ENCODE measurements at regions not wholly inside any gene's neighbourhood (a gene's known extent, or its start where the extent isn't known, plus 50 kb on each side); places are given as distances from the start of the nearest gene placed in this dataset.

DNA sequence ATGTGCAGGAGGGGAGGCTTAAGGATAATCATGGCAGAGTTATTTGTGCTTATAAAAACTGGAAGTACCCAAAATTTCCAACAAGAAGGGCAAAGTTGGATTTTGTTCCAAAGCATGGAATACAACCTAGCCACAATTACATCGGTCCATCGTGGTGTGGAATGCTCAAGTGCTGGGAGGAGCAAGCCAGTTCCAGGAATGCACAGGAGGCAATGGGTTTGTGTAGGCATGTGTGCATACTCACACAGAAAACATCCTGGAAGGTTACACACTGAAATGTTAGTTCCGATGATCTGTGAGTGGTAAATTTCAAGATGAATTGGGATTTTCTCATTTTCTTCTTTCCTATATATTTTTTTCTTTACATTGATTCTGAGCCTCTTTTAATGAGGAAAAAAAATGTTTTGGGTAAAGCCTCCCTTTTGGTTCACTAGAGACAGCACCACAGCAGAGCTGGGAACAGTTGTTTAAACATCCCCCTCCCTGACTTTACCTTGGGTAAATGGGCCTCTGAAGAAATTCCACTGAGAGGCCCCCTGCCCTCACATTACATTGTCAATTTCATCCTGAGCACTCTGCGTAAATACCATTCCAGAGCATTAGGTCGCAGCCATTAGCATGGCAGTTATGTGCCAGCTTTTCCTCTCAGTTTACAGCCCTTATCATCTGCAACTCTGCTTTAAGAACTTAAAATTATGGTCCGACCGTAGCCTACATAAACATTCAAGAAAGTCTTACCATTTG lies 122.0 kb downstream of the UQCRFS1 start:
- TF ChIP-seq, protein P1, sequence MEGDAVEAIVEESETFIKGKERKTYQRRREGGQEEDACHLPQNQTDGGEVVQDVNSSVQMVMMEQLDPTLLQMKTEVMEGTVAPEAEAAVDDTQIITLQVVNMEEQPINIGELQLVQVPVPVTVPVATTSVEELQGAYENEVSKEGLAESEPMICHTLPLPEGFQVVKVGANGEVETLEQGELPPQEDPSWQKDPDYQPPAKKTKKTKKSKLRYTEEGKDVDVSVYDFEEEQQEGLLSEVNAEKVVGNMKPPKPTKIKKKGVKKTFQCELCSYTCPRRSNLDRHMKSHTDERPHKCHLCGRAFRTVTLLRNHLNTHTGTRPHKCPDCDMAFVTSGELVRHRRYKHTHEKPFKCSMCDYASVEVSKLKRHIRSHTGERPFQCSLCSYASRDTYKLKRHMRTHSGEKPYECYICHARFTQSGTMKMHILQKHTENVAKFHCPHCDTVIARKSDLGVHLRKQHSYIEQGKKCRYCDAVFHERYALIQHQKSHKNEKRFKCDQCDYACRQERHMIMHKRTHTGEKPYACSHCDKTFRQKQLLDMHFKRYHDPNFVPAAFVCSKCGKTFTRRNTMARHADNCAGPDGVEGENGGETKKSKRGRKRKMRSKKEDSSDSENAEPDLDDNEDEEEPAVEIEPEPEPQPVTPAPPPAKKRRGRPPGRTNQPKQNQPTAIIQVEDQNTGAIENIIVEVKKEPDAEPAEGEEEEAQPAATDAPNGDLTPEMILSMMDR (IDR thresholded peaks at IDR 0.05; ENCODE audit: control insufficient read depth, insufficient read depth, low read depth, low read length, missing control alignments): no peak
- H3K4me3 ChIP-seq (ENCODE audit: control insufficient read depth, low read depth, low read length): no peak overlapping the region
- no peak for DNase-seq (ENCODE audit: low read depth)

DNA sequence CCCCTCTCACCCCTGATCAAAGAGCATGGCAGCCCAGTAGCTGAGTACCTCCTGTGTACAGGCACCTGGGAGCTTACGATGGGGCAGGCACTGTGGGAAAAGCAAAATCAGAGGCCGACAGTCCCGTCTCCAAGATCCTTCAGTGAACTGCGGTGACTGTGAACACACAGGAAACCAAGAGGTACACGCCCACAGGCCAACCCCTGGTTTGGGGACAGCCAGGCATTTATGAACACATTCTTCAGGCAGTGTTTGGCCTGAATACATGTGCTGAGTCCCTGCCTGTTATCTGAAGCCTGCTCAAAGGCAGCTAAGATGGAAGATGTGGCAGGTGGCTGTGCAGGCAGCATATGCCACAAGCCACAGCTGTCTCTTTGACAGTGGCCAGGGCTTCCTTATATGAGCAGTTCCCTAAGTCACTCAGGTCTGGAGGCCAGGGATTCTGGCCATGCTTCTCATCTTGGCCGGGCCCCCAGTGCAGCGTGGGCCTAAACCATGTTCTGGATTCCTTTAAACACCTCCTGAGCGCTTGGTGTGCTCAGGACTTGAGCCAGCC lies 123.6 kb downstream of the UQCRFS1 start:
- TF ChIP-seq, protein P1 (IDR thresholded peaks at IDR 0.05; ENCODE audit: control insufficient read depth, insufficient read depth, low read depth, low read length, missing control alignments): no peak
- no peak overlapping the region for H3K4me3 ChIP-seq (ENCODE audit: control insufficient read depth, low read depth, low read length)
- DNase-seq (ENCODE audit: low read depth): no peak

DNA sequence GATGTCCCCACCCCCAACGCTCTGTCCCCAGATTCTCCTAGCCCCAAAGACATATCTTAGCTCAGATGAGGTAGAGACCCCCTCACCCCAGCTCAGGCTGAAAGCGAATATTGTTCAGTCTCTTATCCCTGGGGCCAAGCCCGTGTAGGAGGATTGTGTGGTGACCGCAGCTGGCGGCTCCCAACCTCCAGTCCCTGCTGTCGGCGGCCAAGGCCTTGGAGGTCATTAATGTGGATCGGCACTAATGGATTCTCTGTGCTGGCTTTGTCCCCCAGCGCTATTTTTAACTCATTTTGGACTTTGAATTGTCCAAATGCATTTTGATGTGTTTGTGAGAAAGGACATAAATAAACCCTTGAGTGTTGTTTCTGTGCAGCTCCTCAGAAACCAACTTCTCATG lies 124.2 kb downstream of the UQCRFS1 start:
- H3K4me3 ChIP-seq (ENCODE audit: control insufficient read depth, low read depth, low read length): no peak overlapping the region
- no peak for DNase-seq (ENCODE audit: low read depth)
- TF ChIP-seq, protein P1 (IDR thresholded peaks at IDR 0.05; ENCODE audit: control insufficient read depth, insufficient read depth, low read depth, low read length, missing control alignments): no peak

DNA sequence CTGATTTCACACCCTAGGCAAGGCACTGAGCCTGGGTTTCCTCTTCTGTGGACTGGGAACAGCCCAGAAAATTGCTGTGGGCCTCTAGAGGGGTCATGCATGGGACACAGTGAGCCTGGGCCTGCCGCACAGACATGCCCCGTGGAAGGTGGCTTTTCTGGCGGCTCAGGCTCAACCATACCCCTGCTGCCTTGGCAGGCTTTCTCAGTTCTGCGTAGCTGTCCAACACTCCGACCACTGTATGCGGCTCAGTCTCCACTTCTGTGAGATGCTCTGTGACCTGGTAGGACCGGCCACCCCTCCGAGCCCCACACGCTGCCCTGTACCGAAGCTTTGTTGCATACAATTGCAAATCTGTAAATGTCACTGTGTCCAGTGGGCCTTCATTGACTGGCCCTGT lies 126.3 kb downstream of the UQCRFS1 start:
- TF ChIP-seq, protein P1 (IDR thresholded peaks at IDR 0.05; ENCODE audit: control insufficient read depth, insufficient read depth, low read depth, low read length, missing control alignments): no peak

DNA sequence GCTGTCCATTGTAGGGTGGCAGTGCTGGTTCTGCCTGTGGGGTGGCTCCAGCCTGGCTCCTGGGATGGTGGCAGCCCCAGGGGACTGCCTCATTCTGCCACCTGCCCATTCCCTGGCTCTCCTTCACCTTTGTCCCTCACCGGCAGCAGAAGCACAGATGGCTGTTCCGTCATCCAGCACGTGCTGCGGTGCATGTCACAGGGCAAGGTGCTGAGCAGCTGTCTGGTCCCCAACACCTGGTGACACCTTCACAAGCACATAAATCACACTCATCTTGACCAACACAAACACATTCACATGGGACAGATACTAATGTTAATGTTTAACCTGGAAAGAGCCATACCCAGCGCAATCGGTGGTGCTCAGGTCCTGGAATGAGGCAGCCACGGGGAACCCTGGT lies 126.8 kb downstream of the UQCRFS1 start:
- H3K4me3 ChIP-seq (ENCODE audit: control insufficient read depth, low read depth, low read length): no peak overlapping the region
- DNase-seq (ENCODE audit: low read depth): no peak
- TF ChIP-seq, protein P1 (IDR thresholded peaks at IDR 0.05; ENCODE audit: control insufficient read depth, insufficient read depth, low read depth, low read length, missing control alignments): no peak

More for the DNA sequence above, 126.3 kb downstream of the UQCRFS1 start:
- no peak overlapping the region for H3K4me3 ChIP-seq (ENCODE audit: control insufficient read depth, low read depth, low read length)
- DNase-seq (ENCODE audit: low read depth): no peak

DNA sequence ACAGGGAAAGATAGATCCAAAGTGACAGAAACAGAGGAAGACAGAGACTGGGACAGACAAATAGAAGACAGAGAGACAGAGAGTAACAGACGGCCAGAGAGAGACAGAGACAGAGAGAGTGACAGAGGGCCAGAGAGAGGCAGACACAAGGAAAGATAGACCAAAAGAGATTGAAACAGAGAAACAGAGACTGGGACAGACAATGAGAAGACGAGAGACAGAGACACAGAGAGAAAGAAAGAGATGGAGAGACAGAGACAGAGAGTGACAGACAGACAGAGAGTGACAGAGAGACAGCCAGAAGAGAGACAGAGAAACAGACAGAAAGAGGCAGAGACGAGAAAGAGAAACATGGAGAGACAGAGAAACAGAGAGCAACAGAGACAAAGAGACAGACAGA lies 127.3 kb downstream of the UQCRFS1 start:
- no peak for DNase-seq (ENCODE audit: low read depth)
- TF ChIP-seq, protein P1 (IDR thresholded peaks at IDR 0.05; ENCODE audit: control insufficient read depth, insufficient read depth, low read depth, low read length, missing control alignments): no peak
- no peak overlapping the region for H3K4me3 ChIP-seq (ENCODE audit: control insufficient read depth, low read depth, low read length)
